ENCODE measurements at regions not wholly inside any gene's neighbourhood (a gene's known extent, or its start where the extent isn't known, plus 50 kb on each side); places are given as distances from the start of the nearest gene placed in this dataset.

DNA sequence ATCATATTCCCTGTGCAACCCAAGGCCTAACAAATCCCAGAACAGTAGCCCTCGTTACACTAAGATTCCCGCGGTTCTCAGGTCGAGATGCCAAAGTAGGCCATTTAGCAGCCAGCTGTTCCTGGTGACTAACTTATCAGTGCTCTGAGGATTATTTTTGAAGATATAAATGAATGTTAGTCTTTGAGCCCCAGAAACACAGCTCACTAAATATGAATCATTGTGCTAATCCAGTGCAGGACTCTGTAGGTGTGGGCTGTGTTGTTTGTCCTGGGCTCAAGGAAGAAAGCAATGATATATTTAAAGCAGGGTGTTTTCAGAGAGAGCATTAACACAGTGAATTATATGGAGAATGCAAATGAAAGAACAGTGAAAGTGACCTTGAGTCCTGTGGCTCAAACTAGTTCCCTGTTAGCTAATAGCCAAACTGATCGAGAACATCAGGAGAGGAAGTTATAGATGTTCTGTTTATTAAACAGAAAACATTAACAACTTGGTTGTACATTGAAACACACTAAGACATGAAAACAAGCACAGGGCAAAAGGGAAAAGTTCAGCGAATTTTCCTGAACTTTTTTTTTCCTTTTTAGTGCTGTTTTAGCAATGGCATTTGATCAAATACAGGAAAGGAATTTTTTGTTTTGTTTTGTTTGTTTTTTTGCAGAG, 228.3 kb downstream of the RNF152 start:
- TF ChIP-seq POLR2A (IDR thresholded peaks at IDR 0.05; ENCODE audit: low read depth, low read length): no peak
- no peak for TF ChIP-seq POLR2AphosphoS5 (IDR thresholded peaks at IDR 0.05; ENCODE audit: insufficient read depth, low read depth, low read length)
- no peak for TF ChIP-seq FOS (IDR thresholded peaks at IDR 0.05; ENCODE audit: borderline replicate concordance, insufficient read depth, low read length)
- no peak for TF ChIP-seq MYC (IDR thresholded peaks at IDR 0.05; ENCODE audit: low read depth, low read length)
- ChIA-PET CTCF (interaction anchor here (1.4 to 1.7 kb wide), 2 partner anchors 10 to 83 kb away, joined by 3 to 4 read pairs; no protein-coding TSS in a partner anchor), POLR2A (no interaction called here)

DNA sequence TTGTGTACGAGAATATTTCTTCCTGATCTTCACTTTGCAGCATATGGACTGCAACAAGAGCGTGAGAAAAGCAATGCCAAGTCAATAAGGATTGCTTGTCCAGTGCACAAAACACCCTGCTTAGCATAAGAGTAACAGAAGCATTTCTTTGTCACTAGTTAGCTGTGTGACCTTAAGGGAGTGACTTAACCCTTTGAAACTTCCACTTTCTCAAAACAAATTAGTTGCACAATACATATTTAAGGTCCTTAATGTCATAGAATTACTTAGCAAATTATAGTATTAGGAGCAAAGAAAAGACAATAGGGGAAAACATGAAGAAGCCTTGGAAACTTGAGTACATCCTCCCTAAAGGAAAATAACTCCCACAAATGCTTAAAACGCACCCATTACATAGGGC, 230.1 kb downstream of the RNF152 start:
- ChIA-PET CTCF (no interaction called here), POLR2A (no interaction called here)
- H3K79me2 ChIP-seq (ENCODE audit: control insufficient read depth, insufficient read depth, low read length): no peaks in the 10 kb centered on the region
- H3K9ac ChIP-seq (replicated peaks; ENCODE audit: extremely low read depth, insufficient read depth, low read length): no peak overlapping the region
- BruUV-seq (replicated peaks): no TSS peak
- H3K4me2 ChIP-seq (ENCODE audit: insufficient read depth, low read length): no peak overlapping the region
- TF ChIP-seq, protein P1, sequence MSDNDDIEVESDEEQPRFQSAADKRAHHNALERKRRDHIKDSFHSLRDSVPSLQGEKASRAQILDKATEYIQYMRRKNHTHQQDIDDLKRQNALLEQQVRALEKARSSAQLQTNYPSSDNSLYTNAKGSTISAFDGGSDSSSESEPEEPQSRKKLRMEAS (IDR thresholded peaks at IDR 0.05; ENCODE audit: insufficient read depth, insufficient read length): no peak
- no peak for TF ChIP-seq POLR2AphosphoS5 (IDR thresholded peaks at IDR 0.05; ENCODE audit: insufficient read depth, low read depth, low read length)
- no peak for TF ChIP-seq MYC (IDR thresholded peaks at IDR 0.05; ENCODE audit: low read depth, low read length)
- TF ChIP-seq POLR2A (IDR thresholded peaks at IDR 0.05; ENCODE audit: low read depth, low read length): no peak
- TF ChIP-seq CTCF (IDR thresholded peaks at IDR 0.05; ENCODE audit: extremely low read depth in 1 of 2, insufficient read depth in 1 of 2, low read depth in 1 of 2, low read length in 2 of 2): no peak
- TF ChIP-seq JUN (IDR thresholded peaks at IDR 0.05; ENCODE audit: borderline replicate concordance, insufficient read depth, insufficient read length, low read depth): no peak
- no peak for TF ChIP-seq EZH2 (IDR thresholded peaks at IDR 0.05; ENCODE audit: borderline replicate concordance, low read depth, low read length, severe bottlenecking)
- TF ChIP-seq GATA2 (IDR thresholded peaks at IDR 0.05; ENCODE audit: insufficient read depth, insufficient read length, low read depth, low read length): no peak
- TF ChIP-seq FOS (IDR thresholded peaks at IDR 0.05; ENCODE audit: borderline replicate concordance, insufficient read depth, low read length): no peak
- DNase-seq (ENCODE audit: low read depth, low spot score) (no peak), FAIRE-seq (no peak)
- H3K9me1 ChIP-seq (replicated peaks; ENCODE audit: control insufficient read depth, extremely low read depth, insufficient read depth, low read length): no peaks in the 10 kb centered on the region
- peaks cover 4% of the 10 kb centered on the region for H3K4me1 ChIP-seq (ENCODE audit: control insufficient read depth, extremely low read depth, insufficient read depth, low read length)
- no peaks in the 10 kb centered on the region for H3K36me3 ChIP-seq (ENCODE audit: control insufficient read depth in 2 of 2, extremely low read depth in 1 of 2, insufficient read depth in 2 of 2, low read length in 2 of 2)
- H3K9me3 ChIP-seq (replicated peaks; ENCODE audit: control insufficient read depth, insufficient read depth, low read length): no peaks in the 10 kb centered on the region
- H4K20me1 ChIP-seq (replicated peaks; ENCODE audit: control insufficient read depth, extremely low read depth, insufficient read depth, low read length): no peaks in the 10 kb centered on the region
- H2AFZ ChIP-seq (ENCODE audit: low read depth, low read length): no peak overlapping the region
- intact Hi-C loops (cut with micrococcal nuclease) (no loop called here), dilution Hi-C loops (cut with MboI; ENCODE audit: extremely low pct_ligation_motif_present, low sequenced_read_pairs) (no loop called here)
- H3K27me3 ChIP-seq (ENCODE audit: control insufficient read depth in 2 of 2, insufficient read depth in 2 of 2, low read length in 2 of 2): no peaks in the 10 kb centered on the region
- no peak overlapping the region for H3K4me3 ChIP-seq (replicated peaks in 1 of 3; ENCODE audit: insufficient read depth in 1 of 3, low read depth in 1 of 3, low read length in 3 of 3)
- H3K27ac ChIP-seq (ENCODE audit: insufficient read depth, low read depth, low read length): no peak overlapping the region

More for the DNA sequence above, 228.3 kb downstream of the RNF152 start:
- intact Hi-C loops (cut with micrococcal nuclease) (no loop called here), dilution Hi-C loops (cut with MboI; ENCODE audit: extremely low pct_ligation_motif_present, low sequenced_read_pairs) (no loop called here)
- no peak overlapping the region for H3K4me2 ChIP-seq (ENCODE audit: insufficient read depth, low read length)
- H3K36me3 ChIP-seq (ENCODE audit: control insufficient read depth in 2 of 2, extremely low read depth in 1 of 2, insufficient read depth in 2 of 2, low read length in 2 of 2): no peaks in the 10 kb centered on the region
- H3K4me3 ChIP-seq (replicated peaks in 1 of 3; ENCODE audit: insufficient read depth in 1 of 3, low read depth in 1 of 3, low read length in 3 of 3): no peak overlapping the region
- H3K27me3 ChIP-seq (ENCODE audit: control insufficient read depth in 2 of 2, insufficient read depth in 2 of 2, low read length in 2 of 2): no peaks in the 10 kb centered on the region
- no peak overlapping the region for H2AFZ ChIP-seq (ENCODE audit: low read depth, low read length)
- H3K9ac ChIP-seq (replicated peaks; ENCODE audit: extremely low read depth, insufficient read depth, low read length): no peak overlapping the region
- FAIRE-seq (no peak), DNase-seq (ENCODE audit: low read depth, low spot score) (no peak)
- H3K27ac ChIP-seq (ENCODE audit: insufficient read depth, low read depth, low read length): no peak overlapping the region
- H4K20me1 ChIP-seq (replicated peaks; ENCODE audit: control insufficient read depth, extremely low read depth, insufficient read depth, low read length): no peaks in the 10 kb centered on the region
- no peaks in the 10 kb centered on the region for H3K79me2 ChIP-seq (ENCODE audit: control insufficient read depth, insufficient read depth, low read length)
- peaks cover 4% of the 10 kb centered on the region for H3K4me1 ChIP-seq (ENCODE audit: control insufficient read depth, extremely low read depth, insufficient read depth, low read length)
- H3K9me1 ChIP-seq (replicated peaks; ENCODE audit: control insufficient read depth, extremely low read depth, insufficient read depth, low read length): no peaks in the 10 kb centered on the region
- BruUV-seq (replicated peaks): no TSS peak
- no peaks in the 10 kb centered on the region for H3K9me3 ChIP-seq (replicated peaks; ENCODE audit: control insufficient read depth, insufficient read depth, low read length)

Measured in endothelial cell of umbilical vein (primary cell).